ENCODE measurements at regions not wholly inside any gene's neighbourhood (a gene's known extent, or its start where the extent isn't known, plus 50 kb on each side); places are given as distances from the start of the nearest gene placed in this dataset.
"Not testable (repeated sequence)": the region's sequence is repeated elsewhere in the genome, so short reads cannot be mapped to it uniquely, and the experiment has no call there.

GRCh38 chr2:180255981-180256380, 248.9 kb upstream of the CWC22 start:
- DNase-seq, result no peak

GRCh38 chr2:180254872-180255271, 247.8 kb upstream of the CWC22 start:
- no peak for DNase-seq

- DNase-seq, result no peak
Measured at GRCh38 chr2:180247658-180248057, 240.6 kb upstream of the CWC22 start.

- no peak for DNase-seq
Measured at GRCh38 chr2:180246268-180246667, 239.2 kb upstream of the CWC22 start.

GRCh38 chr2:180240774-180241173, 233.7 kb upstream of the CWC22 start:
- DNase-seq, result no peak

GRCh38 chr2:180238729-180239128, 231.6 kb upstream of the CWC22 start:
- no peak for DNase-seq

GRCh38 chr2:180236061-180236460, 229.0 kb upstream of the CWC22 start:
- not testable (repeated sequence) for DNase-seq

GRCh38 chr2:180235506-180235905, 228.4 kb upstream of the CWC22 start:
- DNase-seq, result not testable (repeated sequence)

- not testable (repeated sequence) for DNase-seq
Measured at GRCh38 chr2:180234991-180235390, 227.9 kb upstream of the CWC22 start.

- no peak for DNase-seq
Measured at GRCh38 chr2:180231015-180231414, 223.9 kb upstream of the CWC22 start.

- no peak for DNase-seq
Measured at GRCh38 chr2:180227461-180227860, 220.4 kb upstream of the CWC22 start.

GRCh38 chr2:180225118-180225517, 218.0 kb upstream of the CWC22 start:
- DNase-seq, result no peak

GRCh38 chr2:180222644-180223043, 215.5 kb upstream of the CWC22 start:
- no peak for DNase-seq

- DNase-seq, result no peak
Measured at GRCh38 chr2:180219491-180219890, 212.4 kb upstream of the CWC22 start.

- DNase-seq, result no peak
Measured at GRCh38 chr2:180208841-180209240, 201.7 kb upstream of the CWC22 start.

- no peak for DNase-seq
Measured at GRCh38 chr2:180205621-180206235, 198.6 kb upstream of the CWC22 start.

- no peak for DNase-seq
Measured at GRCh38 chr2:180203972-180204371, 196.9 kb upstream of the CWC22 start.

GRCh38 chr2:180202467-180202951, 195.4 kb upstream of the CWC22 start:
- no peak for DNase-seq

GRCh38 chr2:180196419-180196977, 189.4 kb upstream of the CWC22 start:
- DNase-seq, result no peak

GRCh38 chr2:180195847-180196246, 188.8 kb upstream of the CWC22 start:
- DNase-seq, result no peak

GRCh38 chr2:180191432-180192124, 184.5 kb upstream of the CWC22 start:
- no peak for DNase-seq

- no peak for DNase-seq
Measured at GRCh38 chr2:180190851-180191250, 183.8 kb upstream of the CWC22 start.

- no peak for DNase-seq
Measured at GRCh38 chr2:180187611-180188010, 180.5 kb upstream of the CWC22 start.

- DNase-seq, result no peak
Measured at GRCh38 chr2:180184506-180184905, 177.4 kb upstream of the CWC22 start.

Measured in NCI-H748 treated with DMSO at 0.1 percent for 48 hours (cell line).